ENCODE measurements at regions not wholly inside any gene's neighbourhood (a gene's known extent, or its start where the extent isn't known, plus 50 kb on each side); places are given as distances from the start of the nearest gene placed in this dataset.

DNA sequence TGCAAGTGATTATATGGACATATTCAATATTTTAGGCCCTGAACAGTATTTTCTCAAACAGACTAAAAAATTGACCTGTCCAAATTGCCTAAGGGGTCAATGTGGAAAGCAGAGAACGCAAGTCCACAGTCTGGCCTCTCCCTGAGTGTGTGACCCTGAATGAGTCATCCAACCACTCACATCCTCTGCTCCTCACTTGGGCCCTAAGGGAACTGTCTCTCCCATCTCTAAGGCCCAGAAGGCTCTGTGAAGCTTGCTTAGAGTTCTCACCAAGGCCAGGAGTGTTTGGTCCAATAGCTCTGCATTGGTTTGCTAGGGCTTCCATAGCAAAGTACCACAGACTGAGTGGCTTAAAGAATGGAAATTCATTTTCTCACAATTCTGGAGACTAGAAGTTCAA, 155.1 kb downstream of the LSM5 start:
- no peak overlapping the region for H3K9ac ChIP-seq (ENCODE audit: low read length)
- no peaks in the 10 kb centered on the region for H3K9me3 ChIP-seq (ENCODE audit: low read length)
- no peak for DNase-seq
- H3K79me2 ChIP-seq (ENCODE audit: low read length), result no peaks in the 10 kb centered on the region
- H3K27me3 ChIP-seq (ENCODE audit: low read length), result no peaks in the 10 kb centered on the region
- H3K27ac ChIP-seq (ENCODE audit: low read length), result no peak overlapping the region
- no peak overlapping the region for H2AFZ ChIP-seq (ENCODE audit: low read length)
- H4K20me1 ChIP-seq (ENCODE audit: insufficient read depth, low read depth, low read length), result no peaks in the 10 kb centered on the region
- H3K4me3 ChIP-seq (ENCODE audit: low read length), result no peak overlapping the region
- H3K36me3 ChIP-seq (ENCODE audit: insufficient read depth, low read length), result no peaks in the 10 kb centered on the region; the same call in 1 of the 2 replicates
- no peak overlapping the region for H3K4me2 ChIP-seq (ENCODE audit: low read depth, low read length, poor library complexity, severe bottlenecking)
- H3K4me1 ChIP-seq (ENCODE audit: low read length), result no peaks in the 10 kb centered on the region
- H3K9me2 ChIP-seq (replicated peaks; ENCODE audit: insufficient read depth, low read length), result no peaks in the 10 kb centered on the region; the same call in 1 of the 2 replicates

DNA sequence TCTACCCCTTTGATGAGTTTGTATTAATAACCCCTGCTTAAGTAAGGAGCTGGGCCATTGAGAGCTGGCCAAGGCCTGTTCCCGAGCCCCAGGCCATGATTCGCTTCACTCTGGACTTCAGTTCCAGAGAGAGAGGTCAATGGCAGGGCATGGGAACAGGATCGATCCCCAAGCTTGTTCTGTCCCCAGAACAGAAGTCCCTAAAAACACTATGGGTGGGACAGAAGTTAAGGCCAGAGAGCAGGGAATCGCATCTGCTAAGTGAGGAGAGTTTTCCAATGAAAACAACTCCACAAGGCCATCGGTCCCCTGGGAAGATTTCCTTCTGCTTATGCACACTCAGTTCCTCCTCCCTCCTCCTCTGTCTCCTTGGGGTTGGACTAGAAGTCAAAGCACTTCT, 159.6 kb downstream of the LSM5 start:
- no peaks in the 10 kb centered on the region; the same call in 1 of the 2 replicates for H3K36me3 ChIP-seq (ENCODE audit: insufficient read depth, low read length)

DNA sequence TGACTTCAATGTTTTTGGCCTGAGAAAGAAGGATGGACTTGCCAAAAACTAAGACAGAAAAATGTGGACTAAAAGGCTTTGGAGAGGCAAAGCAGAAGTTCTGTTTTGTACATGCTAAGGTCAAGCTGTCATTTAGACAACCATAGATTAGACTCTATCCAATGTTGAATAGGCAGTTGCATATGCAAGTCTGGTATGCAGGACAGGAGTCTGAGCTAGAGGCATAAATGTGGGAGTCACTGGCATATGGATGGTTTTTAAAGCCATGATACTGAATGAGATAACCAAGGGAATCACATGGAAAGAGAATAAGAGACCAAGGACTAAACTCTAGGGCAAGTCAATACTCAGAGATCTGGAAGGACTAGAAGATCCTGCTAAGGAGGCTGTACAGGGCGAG, 164.1 kb downstream of the LSM5 start:
- H3K27me3 ChIP-seq (ENCODE audit: low read length), result no peaks in the 10 kb centered on the region
- no peak overlapping the region for H3K9ac ChIP-seq (ENCODE audit: low read length)
- DNase-seq, result no peak
- no peaks in the 10 kb centered on the region for H4K20me1 ChIP-seq (ENCODE audit: insufficient read depth, low read depth, low read length)
- no peak overlapping the region for H2AFZ ChIP-seq (ENCODE audit: low read length)
- H3K4me3 ChIP-seq (ENCODE audit: low read length), result no peak overlapping the region
- no peaks in the 10 kb centered on the region for H3K9me2 ChIP-seq (replicated peaks; ENCODE audit: insufficient read depth, low read length)
- no peak overlapping the region for H3K4me2 ChIP-seq (ENCODE audit: low read depth, low read length, poor library complexity, severe bottlenecking)
- no peaks in the 10 kb centered on the region for H3K9me3 ChIP-seq (ENCODE audit: low read length)
- no peaks in the 10 kb centered on the region for H3K4me1 ChIP-seq (ENCODE audit: low read length)
- no peak overlapping the region for H3K27ac ChIP-seq (ENCODE audit: low read length)
- H3K36me3 ChIP-seq (ENCODE audit: insufficient read depth, low read length), result no peaks in the 10 kb centered on the region
- H3K79me2 ChIP-seq (ENCODE audit: low read length), result no peaks in the 10 kb centered on the region

More for the DNA sequence above, 159.6 kb downstream of the LSM5 start:
- Histone ChIP-seq H3K9me2 (replicated peaks; ENCODE audit: insufficient read depth, low read length) (no peaks in the 10 kb centered on the region), H2AFZ (ENCODE audit: low read length) (no peak overlapping the region), H3K9me3 (ENCODE audit: low read length) (no peaks in the 10 kb centered on the region), H3K79me2 (ENCODE audit: low read length) (no peaks in the 10 kb centered on the region), H3K4me3 (ENCODE audit: low read length) (no peak overlapping the region), H3K27me3 (ENCODE audit: low read length) (no peaks in the 10 kb centered on the region), H4K20me1 (ENCODE audit: insufficient read depth, low read depth, low read length) (no peaks in the 10 kb centered on the region), H3K9ac (ENCODE audit: low read length) (no peak overlapping the region), H3K4me1 (ENCODE audit: low read length) (no peaks in the 10 kb centered on the region), H3K4me2 (ENCODE audit: low read depth, low read length, poor library complexity, severe bottlenecking) (no peak overlapping the region), H3K27ac (ENCODE audit: low read length) (no peak overlapping the region)
- DNase-seq, result no peak

- H3K4me1 ChIP-seq (ENCODE audit: low read length), result no peaks in the 10 kb centered on the region
- DNase-seq, result no peak
- H3K79me2 ChIP-seq (ENCODE audit: low read length), result no peaks in the 10 kb centered on the region
- H3K27ac ChIP-seq (ENCODE audit: low read length), result no peak overlapping the region
- no peak overlapping the region for H2AFZ ChIP-seq (ENCODE audit: low read length)
- no peak overlapping the region for H3K9ac ChIP-seq (ENCODE audit: low read length)
- H4K20me1 ChIP-seq (ENCODE audit: insufficient read depth, low read depth, low read length), result no peaks in the 10 kb centered on the region
- no peaks in the 10 kb centered on the region for H3K36me3 ChIP-seq (ENCODE audit: insufficient read depth, low read length)
- H3K4me2 ChIP-seq (ENCODE audit: low read depth, low read length, poor library complexity, severe bottlenecking), result no peak overlapping the region
- H3K4me3 ChIP-seq (ENCODE audit: low read length), result no peak overlapping the region
- H3K27me3 ChIP-seq (ENCODE audit: low read length), result no peaks in the 10 kb centered on the region
- no peaks in the 10 kb centered on the region for H3K9me3 ChIP-seq (ENCODE audit: low read length)
- no peaks in the 10 kb centered on the region for H3K9me2 ChIP-seq (replicated peaks; ENCODE audit: insufficient read depth, low read length)
These were observed 166.5 kb downstream of the LSM5 start for GRCh38 chr7:32323712-32324111.

- H3K79me2 ChIP-seq (ENCODE audit: low read length), result no peaks in the 10 kb centered on the region
- H3K27ac ChIP-seq (ENCODE audit: low read length), result no peak overlapping the region
- no peaks in the 10 kb centered on the region for H3K4me1 ChIP-seq (ENCODE audit: low read length)
- H3K36me3 ChIP-seq (ENCODE audit: insufficient read depth, low read length), result no peaks in the 10 kb centered on the region
- H4K20me1 ChIP-seq (ENCODE audit: insufficient read depth, low read depth, low read length), result no peaks in the 10 kb centered on the region
- H3K9ac ChIP-seq (ENCODE audit: low read length), result no peak overlapping the region
- no peak overlapping the region for H3K4me2 ChIP-seq (ENCODE audit: low read depth, low read length, poor library complexity, severe bottlenecking)
- no peaks in the 10 kb centered on the region for H3K9me2 ChIP-seq (replicated peaks; ENCODE audit: insufficient read depth, low read length)
- no peak overlapping the region for H3K4me3 ChIP-seq (ENCODE audit: low read length)
- no peak overlapping the region for H2AFZ ChIP-seq (ENCODE audit: low read length)
- no peaks in the 10 kb centered on the region for H3K27me3 ChIP-seq (ENCODE audit: low read length)
- H3K9me3 ChIP-seq (ENCODE audit: low read length), result no peaks in the 10 kb centered on the region
- no peak for DNase-seq
These were observed 171.2 kb downstream of the LSM5 start for GRCh38 chr7:32319012-32319382.

DNA sequence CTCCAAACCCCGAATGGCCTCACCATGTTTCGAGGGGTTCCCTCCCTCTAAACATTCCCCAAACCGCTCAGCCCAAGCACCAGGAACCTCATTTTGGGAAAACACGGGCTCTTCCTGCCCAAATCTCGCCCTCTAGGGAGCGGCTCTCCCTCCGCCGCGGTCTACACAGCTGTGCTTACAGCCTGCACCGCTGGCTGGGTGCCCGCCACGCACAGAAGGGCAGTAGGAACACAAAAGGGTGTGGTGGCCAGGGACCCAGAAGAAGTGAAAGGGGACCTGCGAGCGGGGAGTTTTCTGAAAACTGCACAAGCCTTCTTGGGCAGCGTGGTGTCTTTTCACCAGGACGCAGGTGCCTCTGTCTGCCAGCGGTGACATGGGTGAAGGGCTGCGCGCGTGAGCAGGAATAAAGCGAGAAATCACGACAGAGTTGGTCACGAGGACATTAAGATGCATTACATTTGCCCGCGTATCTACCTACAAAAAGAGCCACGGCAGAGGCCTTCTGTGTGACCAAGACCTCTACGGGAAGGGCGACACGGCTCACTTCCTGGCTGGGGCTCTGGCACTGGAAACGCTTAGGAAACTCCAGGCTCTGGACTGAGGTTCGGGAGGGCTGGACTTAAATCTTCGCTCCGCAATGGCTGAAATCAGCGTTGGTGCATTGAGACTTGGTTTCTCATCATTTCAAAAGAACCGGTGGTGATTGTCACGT, 171.7 kb downstream of the LSM5 start:
- Histone ChIP-seq H3K36me3 (ENCODE audit: insufficient read depth, low read length) (no peaks in the 10 kb centered on the region), H3K4me1 (ENCODE audit: low read length) (no peaks in the 10 kb centered on the region), H3K27ac (ENCODE audit: low read length) (no peak overlapping the region), H2AFZ (ENCODE audit: low read length) (no peak overlapping the region), H3K9me3 (ENCODE audit: low read length) (no peaks in the 10 kb centered on the region), H3K79me2 (ENCODE audit: low read length) (no peaks in the 10 kb centered on the region), H3K4me3 (ENCODE audit: low read length) (no peak overlapping the region), H3K9me2 (replicated peaks; ENCODE audit: insufficient read depth, low read length) (no peaks in the 10 kb centered on the region), H3K4me2 (ENCODE audit: low read depth, low read length, poor library complexity, severe bottlenecking) (no peak overlapping the region), H4K20me1 (ENCODE audit: insufficient read depth, low read depth, low read length) (no peaks in the 10 kb centered on the region), H3K9ac (ENCODE audit: low read length) (no peak overlapping the region), H3K27me3 (ENCODE audit: low read length) (no peaks in the 10 kb centered on the region)
- DNase-seq, result no peak

DNA sequence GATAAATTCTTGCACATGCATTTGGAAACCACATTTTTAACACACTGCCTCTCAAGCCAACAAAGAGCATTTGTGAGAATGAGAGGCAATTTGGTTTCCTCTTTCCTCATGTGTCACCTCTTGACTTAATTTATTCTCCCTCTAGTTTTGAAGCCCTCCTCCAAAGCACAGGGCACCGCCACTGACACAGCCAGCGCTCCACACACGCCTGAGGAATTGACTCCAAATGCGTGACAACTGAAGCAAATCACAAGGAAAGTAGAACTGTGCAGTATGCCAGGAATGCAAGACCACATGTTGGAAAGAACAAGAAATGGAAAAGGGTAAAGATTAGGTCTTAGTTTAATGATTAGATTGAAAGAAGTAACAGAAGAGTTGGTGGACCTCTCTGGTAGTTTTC, 173.3 kb downstream of the LSM5 start:
- Histone ChIP-seq H3K4me2 (ENCODE audit: low read depth, low read length, poor library complexity, severe bottlenecking) (no peak overlapping the region), H3K27ac (ENCODE audit: low read length) (no peak overlapping the region), H3K9me2 (replicated peaks; ENCODE audit: insufficient read depth, low read length) (no peaks in the 10 kb centered on the region), H2AFZ (ENCODE audit: low read length) (no peak overlapping the region), H3K4me3 (ENCODE audit: low read length) (no peak overlapping the region), H4K20me1 (ENCODE audit: insufficient read depth, low read depth, low read length) (no peaks in the 10 kb centered on the region), H3K36me3 (ENCODE audit: insufficient read depth, low read length) (no peaks in the 10 kb centered on the region), H3K9ac (ENCODE audit: low read length) (no peak overlapping the region), H3K9me3 (ENCODE audit: low read length) (no peaks in the 10 kb centered on the region), H3K27me3 (ENCODE audit: low read length) (no peaks in the 10 kb centered on the region), H3K79me2 (ENCODE audit: low read length) (no peaks in the 10 kb centered on the region), H3K4me1 (ENCODE audit: low read length) (no peaks in the 10 kb centered on the region)
- no peak for DNase-seq

- no peak for DNase-seq
- Histone ChIP-seq H3K79me2 (ENCODE audit: low read length) (no peaks in the 10 kb centered on the region), H3K27me3 (ENCODE audit: low read length) (no peaks in the 10 kb centered on the region), H3K9me3 (ENCODE audit: low read length) (no peaks in the 10 kb centered on the region), H3K4me2 (ENCODE audit: low read depth, low read length, poor library complexity, severe bottlenecking) (no peak overlapping the region), H3K27ac (ENCODE audit: low read length) (no peak overlapping the region), H3K36me3 (ENCODE audit: insufficient read depth, low read length) (no peaks in the 10 kb centered on the region), H2AFZ (ENCODE audit: low read length) (no peak overlapping the region), H4K20me1 (ENCODE audit: insufficient read depth, low read depth, low read length) (no peaks in the 10 kb centered on the region), H3K4me3 (ENCODE audit: low read length) (no peak overlapping the region), H3K4me1 (ENCODE audit: low read length) (no peaks in the 10 kb centered on the region), H3K9me2 (replicated peaks; ENCODE audit: insufficient read depth, low read length) (no peaks in the 10 kb centered on the region), H3K9ac (ENCODE audit: low read length) (no peak overlapping the region)
These were observed 175.4 kb downstream of the LSM5 start for GRCh38 chr7:32314761-32315160.

All from Karpas-422 (cell line).